GDM1 (cell line): ENCODE measurements at regions not wholly inside any gene's neighbourhood (a gene's known extent, or its start where the extent isn't known, plus 50 kb on each side); places are given as distances from the start of the nearest gene placed in this dataset.
"Not testable (repeated sequence)": the region's sequence is repeated elsewhere in the genome, so short reads cannot be mapped to it uniquely, and the experiment has no call there.

Source experiments
- DNase-seq: peaks from one replicate; lab custom pipeline; 2025; lab: John Stamatoyannopoulos, UW

GRCh38 chr1:201637282-201638079, 98.6 kb downstream of the NAV1 start:
- DNase-seq = no peak

- no peak for DNase-seq
Observed at GRCh38 chr1:201639391-201639790, 100.5 kb downstream of the NAV1 start.

DNA sequence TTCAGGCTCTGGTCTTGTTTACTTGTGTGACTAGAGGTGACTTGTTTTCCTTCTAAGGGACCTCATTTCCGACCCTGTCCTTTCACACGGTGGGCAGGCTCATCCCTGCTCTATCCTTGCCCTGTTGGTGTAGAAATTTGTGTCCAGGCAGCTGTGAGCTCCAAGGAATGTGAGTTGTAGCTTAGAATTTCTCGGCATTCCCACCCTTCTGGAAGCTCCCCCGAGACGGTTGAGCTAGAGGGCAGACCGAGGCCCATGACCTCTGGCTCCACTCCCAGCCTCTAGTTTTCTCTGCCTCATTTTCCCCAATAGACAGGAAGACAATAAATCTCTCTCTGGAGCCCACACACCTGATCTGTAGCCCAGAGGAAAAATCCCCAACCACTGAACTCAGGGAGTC, 100.9 kb downstream of the NAV1 start:
- no peak for DNase-seq

DNA sequence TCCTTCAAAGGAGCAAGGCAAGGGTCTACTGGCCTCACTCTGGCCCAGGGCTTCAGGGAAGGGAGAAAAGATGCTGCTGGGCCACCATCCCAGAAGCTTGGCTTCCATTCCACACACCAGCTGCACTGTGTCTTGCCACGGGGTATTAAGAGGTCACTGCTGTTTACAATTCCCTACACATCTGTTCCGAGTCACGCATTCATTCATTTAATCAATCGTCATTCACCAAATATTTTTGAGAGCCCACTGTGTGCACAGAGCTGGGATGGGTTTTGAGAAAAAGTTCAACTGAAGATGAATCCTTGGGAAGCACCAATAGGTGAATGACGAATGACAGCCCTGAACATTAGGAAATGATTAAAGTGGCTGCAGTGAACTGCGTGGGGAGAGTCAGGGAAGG, 101.7 kb downstream of the NAV1 start:
- DNase-seq = no peak

GRCh38 chr1:201641524-201642253, 102.8 kb downstream of the NAV1 start:
- no peak for DNase-seq

- no peak for DNase-seq
Observed at GRCh38 chr1:201643835-201644104, 104.8 kb downstream of the NAV1 start.

GRCh38 chr1:201644197-201644596, 105.3 kb downstream of the NAV1 start:
- DNase-seq = no peak

DNA sequence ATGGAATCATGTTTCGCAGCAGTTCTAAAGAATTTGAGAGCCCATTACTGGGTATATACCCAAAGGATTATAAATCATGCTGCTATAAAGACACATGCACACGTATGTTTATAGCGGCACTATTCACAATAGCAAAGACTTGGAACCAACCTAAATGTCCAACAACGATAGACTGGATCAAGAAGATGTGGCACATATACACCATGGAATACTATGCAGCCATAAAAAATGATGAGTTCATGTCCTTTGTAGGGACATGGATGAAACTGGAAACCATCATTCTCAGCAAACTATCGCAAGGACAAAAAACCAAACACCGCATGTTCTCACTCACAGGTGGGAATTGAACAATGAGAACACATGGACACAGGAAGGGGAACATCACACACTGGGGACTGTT, 106.1 kb downstream of the NAV1 start:
- not testable (repeated sequence) for DNase-seq

- DNase-seq = peak; percentile 7
Observed at GRCh38 chr1:201645956-201646355, 107.0 kb downstream of the NAV1 start.

DNA sequence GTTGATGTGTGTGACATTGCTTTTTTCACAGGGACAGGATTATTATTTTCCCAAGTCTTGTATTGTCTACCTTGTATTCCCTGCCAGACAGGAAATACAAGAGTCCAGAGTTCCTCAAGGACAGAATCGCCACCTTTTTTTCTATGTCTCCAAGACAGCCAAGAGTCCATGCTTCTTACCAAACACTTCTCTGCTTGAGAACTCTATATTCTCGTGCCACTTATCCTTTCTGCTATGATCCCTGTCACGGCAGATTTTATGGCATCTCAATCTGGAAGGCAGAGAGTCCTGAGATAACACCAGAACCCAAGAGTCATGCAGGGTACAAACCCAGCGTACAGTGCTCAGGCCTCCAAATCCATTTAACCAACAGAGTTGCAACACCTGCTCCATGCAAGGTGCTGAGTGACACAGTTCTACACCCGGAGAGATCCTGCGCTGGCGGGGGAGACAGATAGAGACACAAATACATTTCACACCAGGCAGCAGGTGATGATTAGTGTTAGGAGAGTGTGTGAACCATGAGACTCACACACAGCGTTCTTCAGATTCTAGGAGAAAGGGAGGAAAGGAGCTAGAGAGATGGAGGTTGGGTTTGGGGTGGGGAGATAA, 107.6 kb downstream of the NAV1 start:
- no peak for DNase-seq

DNA sequence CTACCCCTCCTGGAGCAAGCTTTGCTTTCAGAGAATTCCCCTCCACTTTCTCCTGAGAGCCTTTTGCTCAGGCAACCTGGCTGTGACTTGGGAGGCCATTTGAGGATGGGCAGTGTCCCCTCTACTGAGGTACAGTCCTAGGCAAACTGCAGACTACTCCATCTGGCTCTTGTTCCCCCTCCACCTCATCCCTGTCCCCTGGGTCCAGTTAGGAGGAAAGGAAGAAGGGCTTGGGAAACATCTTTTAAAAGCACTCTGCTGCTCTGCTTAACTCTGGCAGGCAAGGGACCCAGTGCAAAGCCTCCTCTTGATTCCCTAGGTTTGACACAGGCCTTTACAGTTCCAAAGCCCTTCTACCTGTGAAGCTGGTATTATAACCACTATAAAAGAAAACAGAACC, 108.2 kb downstream of the NAV1 start:
- no peak for DNase-seq

DNA sequence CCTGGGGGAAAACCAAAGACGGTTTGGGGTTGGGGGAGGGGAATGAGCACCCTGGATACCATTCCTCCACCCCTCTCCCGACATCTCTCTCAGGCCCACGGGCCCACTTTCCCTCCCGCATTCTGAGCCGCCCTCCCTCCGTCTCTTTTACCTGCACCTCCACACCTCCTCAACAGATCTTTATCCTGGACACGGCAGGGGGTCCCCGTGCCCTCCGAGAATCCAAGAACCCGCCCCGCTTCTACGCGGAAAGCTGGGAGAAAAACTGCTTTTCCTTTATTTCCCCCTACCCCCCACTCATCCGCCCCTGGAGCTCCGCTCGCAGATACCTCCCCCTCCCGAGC, 108.8 kb downstream of the NAV1 start:
- DNase-seq = no peak

- DNase-seq = no peak
Observed at GRCh38 chr1:201648066-201648906, 109.4 kb downstream of the NAV1 start.

DNA sequence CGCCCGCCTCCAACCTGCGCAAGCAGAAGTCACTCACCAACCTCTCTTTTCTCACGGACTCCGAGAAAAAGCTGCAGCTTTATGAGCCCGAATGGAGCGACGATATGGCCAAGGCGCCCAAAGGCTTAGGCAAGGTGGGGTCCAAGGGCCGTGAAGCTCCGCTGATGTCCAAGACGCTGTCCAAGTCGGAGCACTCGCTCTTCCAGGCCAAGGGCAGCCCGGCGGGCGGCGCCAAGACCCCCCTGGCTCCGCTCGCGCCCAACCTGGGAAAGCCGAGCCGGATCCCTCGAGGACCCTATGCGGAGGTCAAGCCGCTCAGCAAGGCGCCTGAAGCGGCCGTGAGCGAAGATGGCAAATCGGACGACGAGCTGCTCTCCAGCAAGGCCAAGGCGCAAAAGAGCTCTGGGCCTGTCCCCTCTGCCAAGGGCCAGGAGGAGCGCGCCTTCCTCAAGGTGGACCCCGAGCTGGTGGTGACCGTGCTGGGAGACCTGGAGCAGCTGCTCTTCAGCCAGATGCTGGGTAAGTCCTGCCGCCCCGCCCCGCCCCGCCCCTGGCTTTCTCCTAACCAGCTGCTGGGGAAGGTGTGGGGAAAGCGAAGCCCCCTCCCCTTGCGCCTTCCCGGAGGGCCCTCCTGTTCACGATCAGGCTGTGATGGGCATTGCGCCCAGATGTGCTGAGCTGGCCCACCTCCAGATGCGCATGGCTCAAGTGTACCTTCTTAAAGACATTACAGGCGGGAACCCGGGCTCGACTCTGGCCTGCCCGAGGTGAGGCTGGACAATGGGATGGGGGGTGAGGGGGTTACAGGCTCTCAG, 110.2 kb downstream of the NAV1 start:
- DNase-seq = no peak

- DNase-seq = no peak
Observed at GRCh38 chr1:201649761-201650622, 111.1 kb downstream of the NAV1 start.

DNA sequence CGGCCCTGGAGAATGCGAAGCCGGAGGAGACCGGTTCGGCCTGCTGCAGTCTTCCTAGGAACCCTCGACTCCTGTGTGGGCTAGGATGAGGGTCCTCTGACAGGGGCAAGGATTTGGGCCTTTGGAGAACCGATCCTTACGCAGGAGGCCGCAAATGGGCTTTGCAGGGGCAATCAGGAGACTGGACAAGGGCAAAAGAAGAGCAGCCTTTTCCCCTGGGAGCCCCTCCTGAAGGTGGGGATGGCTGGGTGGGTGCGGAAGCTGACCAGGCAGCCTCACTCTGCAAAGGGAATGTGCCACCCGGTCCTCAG, 111.7 kb downstream of the NAV1 start:
- no peak for DNase-seq

- DNase-seq = no peak
Observed at GRCh38 chr1:201652181-201652580, 113.3 kb downstream of the NAV1 start.

DNA sequence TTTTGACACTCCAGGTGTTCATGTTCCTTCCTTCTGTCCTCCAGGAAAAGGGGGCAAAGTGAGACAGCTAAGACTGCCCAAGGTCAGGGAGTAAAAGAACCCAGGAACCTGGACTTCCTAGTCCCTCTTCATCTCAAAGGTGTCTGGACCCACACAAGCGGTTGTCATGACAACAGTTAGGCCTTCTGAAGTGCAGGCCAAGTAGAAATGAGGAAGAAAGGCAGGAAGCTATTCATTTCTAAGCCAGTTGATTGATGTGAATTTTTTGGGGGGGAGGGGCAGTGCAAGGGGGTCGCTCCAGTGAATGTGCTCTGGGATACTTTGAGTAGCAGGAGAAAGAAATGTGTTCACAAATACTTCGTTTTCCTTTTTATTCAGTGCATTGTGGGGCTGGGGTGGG, 114.3 kb downstream of the NAV1 start:
- peak; percentile 45 for DNase-seq

- no peak for DNase-seq
Observed at GRCh38 chr1:201653883-201654282, 115.0 kb downstream of the NAV1 start.

DNA sequence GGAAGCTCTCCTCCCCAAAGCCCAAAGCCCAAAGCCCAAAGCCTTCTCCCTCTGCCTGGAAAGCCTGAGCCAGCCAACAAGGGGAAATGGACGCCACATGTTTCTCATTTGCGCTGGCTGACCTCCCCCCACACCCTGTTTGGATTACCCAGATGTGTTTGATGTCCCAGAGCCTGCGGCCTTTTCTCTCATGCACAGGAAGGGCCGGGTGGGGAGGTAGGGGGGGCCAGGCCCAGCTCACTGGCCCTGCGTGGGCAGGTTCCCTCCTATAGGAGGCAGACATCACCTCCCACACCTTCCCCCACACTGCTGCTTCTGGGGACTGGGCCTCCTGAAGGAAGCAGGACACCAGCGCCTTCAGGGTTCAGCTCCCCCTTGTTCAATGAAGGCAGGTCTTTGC, 116.3 kb downstream of the NAV1 start:
- no peak for DNase-seq

DNA sequence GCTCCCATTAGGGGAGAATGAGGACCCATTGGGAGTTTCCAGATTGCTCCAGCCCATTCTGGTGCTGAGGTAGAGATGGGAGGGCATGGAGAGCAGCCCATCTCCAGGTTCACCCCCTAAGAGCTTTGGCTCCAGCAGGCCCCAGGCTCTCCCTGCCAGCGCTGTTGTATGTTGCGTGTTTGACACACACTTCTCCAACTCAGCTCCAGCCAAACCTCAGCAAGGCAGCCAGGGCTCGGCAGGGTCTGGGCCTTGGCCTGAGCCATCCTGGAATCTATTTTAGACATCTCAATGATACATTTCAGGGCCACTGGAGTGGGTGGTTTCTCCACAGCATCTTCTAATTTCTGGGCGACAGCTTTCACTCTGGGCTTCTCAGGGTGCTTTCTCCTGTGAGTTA, 117.0 kb downstream of the NAV1 start:
- no peak for DNase-seq
